ENCODE measurements at regions not wholly inside any gene's neighbourhood (a gene's known extent, or its start where the extent isn't known, plus 50 kb on each side); places are given as distances from the start of the nearest gene placed in this dataset.

- Histone ChIP-seq H3K27ac (no peak overlapping the region), H3K4me1 (no peaks in the 10 kb centered on the region), H3K27me3 (replicated peaks in 1 of 7) (no peaks in the 10 kb centered on the region), H3K36me3 (no peaks in the 10 kb centered on the region), H3K9me3 (peaks cover 0 to 5% (median 0%) of the 10 kb centered on the region in 8 donors), H3K4me3 (no peak overlapping the region)
- intact Hi-C loops (cut with DNase I; ENCODE audit: low total_unique reads): no loop called here
- 87 to 93% (median 88%) methylated on average over 10 of the region's 10 CpGs for WGBS, 5 donors
- TF ChIP-seq POLR2A (IDR thresholded peaks at IDR 0.05) (no peak), CTCF (IDR thresholded peaks at IDR 0.05 in 8 of 11, conservative IDR thresholded peaks at IDR 0.05 in 3 of 11) (no peak), POLR2AphosphoS5 (IDR thresholded peaks at IDR 0.05) (no peak)
- no peak for DNase-seq
Measured at GRCh38 chr1:213366141-213366831, 315.2 kb downstream of the RPS6KC1 start.

DNA sequence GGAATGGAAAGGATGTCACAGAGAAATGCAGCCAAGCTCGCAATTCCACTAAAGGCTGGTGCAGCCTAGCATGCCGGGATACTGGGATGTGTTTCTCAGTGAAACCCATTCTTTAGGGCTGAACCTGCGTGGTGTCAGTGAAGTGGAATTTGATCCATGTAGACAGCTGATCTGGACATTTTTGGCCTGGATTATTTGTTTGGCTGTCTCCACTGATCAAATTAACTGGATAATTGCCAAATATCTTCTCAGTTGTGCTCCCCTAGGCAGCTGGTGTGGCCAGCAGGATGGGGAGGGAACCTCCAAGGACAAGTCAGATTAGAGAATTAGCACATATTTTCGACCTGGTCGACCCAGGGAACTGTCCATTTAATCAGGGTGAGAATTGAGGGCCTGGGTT is 318.4 kb downstream of the RPS6KC1 start:
- H3K4me3 ChIP-seq: no peak overlapping the region
- WGBS, 5 donors: 79 to 88% (median 81%) methylated on average over 5 of the region's 5 CpGs
- H3K36me3 ChIP-seq: no peaks in the 10 kb centered on the region
- intact Hi-C loops (cut with DNase I; ENCODE audit: low total_unique reads): no loop called here
- no peak overlapping the region for H3K27ac ChIP-seq
- H3K27me3 ChIP-seq (replicated peaks in 1 of 7): no peaks in the 10 kb centered on the region
- no peaks in the 10 kb centered on the region for H3K9me3 ChIP-seq
- no peak for DNase-seq
- H3K4me1 ChIP-seq: no peaks in the 10 kb centered on the region
- TF ChIP-seq POLR2AphosphoS5 (IDR thresholded peaks at IDR 0.05): no peak
- no peak for TF ChIP-seq CTCF (IDR thresholded peaks at IDR 0.05 in 8 of 11, conservative IDR thresholded peaks at IDR 0.05 in 3 of 11)
- TF ChIP-seq POLR2A (IDR thresholded peaks at IDR 0.05): no peak

DNA sequence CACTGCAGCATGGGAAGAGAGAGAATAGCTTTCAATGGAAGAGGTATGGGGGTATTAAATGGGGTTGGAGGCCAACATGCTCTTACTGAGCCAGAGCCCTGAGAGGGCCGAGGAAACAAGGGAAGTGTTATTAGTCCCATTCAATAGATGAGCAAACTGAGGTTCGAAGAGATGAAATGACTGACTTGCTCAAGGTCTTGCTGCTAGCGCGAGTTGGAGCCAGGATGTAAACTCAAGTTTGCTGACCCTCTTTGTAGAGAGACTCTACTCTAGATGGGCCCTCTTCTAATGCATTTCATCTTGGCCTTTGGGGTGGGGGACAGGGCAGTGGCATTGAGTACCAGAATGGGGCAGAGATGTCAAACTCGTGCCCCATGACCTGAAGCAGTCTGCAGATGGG is 319.5 kb downstream of the RPS6KC1 start:
- Histone ChIP-seq H3K27me3 (replicated peaks in 1 of 7) (no peaks in the 10 kb centered on the region), H3K9me3 (no peaks in the 10 kb centered on the region), H3K27ac (no peak overlapping the region), H3K36me3 (no peaks in the 10 kb centered on the region), H3K4me1 (no peaks in the 10 kb centered on the region), H3K4me3 (no peak overlapping the region)
- TF ChIP-seq CTCF (IDR thresholded peaks at IDR 0.05 in 8 of 11, conservative IDR thresholded peaks at IDR 0.05 in 3 of 11) (no peak), POLR2A (IDR thresholded peaks at IDR 0.05) (no peak), POLR2AphosphoS5 (IDR thresholded peaks at IDR 0.05) (no peak)
- DNase-seq: no peak
- WGBS, 5 donors: 80 to 89% (median 85%) methylated on average over 5 of the region's 5 CpGs
- intact Hi-C loops (cut with DNase I; ENCODE audit: low total_unique reads): loop anchor here (5.0 kb wide), 1 partner anchor 752 kb away; no protein-coding TSS in a partner anchor

DNA sequence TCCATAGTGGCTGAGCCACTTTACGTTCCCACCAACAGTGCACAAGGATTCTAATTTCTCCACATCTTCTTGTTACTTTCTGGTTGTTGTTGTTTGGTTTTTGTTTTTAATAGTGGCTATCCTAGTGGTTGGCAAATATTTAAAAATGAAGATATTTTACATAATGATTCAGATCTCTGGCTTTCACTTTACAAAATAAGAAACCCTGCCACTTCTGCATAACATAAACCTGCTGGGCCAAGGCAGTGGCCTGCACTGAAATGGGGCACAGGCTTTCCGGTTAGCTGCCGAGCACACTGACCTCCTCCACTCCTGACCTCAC is 320.4 kb downstream of the RPS6KC1 start:
- Histone ChIP-seq H3K27me3 (replicated peaks in 1 of 7) (no peaks in the 10 kb centered on the region), H3K27ac (no peak overlapping the region), H3K4me3 (no peak overlapping the region), H3K4me1 (no peaks in the 10 kb centered on the region), H3K9me3 (no peaks in the 10 kb centered on the region), H3K36me3 (no peaks in the 10 kb centered on the region)
- TF ChIP-seq POLR2A (IDR thresholded peaks at IDR 0.05) (no peak), CTCF (IDR thresholded peaks at IDR 0.05 in 8 of 11, conservative IDR thresholded peaks at IDR 0.05 in 3 of 11) (no peak), POLR2AphosphoS5 (IDR thresholded peaks at IDR 0.05) (no peak)
- 88 to 96% (median 92%) methylated on average over 3 of the region's 3 CpGs for WGBS, 5 donors
- DNase-seq: no peak
- intact Hi-C loops (cut with DNase I; ENCODE audit: low total_unique reads): loop anchor here (5.0 kb wide), 1 partner anchor 751 kb away; no protein-coding TSS in a partner anchor
